ENCODE measurements at regions not wholly inside any gene's neighbourhood (a gene's known extent, or its start where the extent isn't known, plus 50 kb on each side); places are given as distances from the start of the nearest gene placed in this dataset. TPM values are rescaled to one million over a fixed set of nuclear protein-coding genes. Genes with fewer than 3 reads are reported as not detected.

DNA sequence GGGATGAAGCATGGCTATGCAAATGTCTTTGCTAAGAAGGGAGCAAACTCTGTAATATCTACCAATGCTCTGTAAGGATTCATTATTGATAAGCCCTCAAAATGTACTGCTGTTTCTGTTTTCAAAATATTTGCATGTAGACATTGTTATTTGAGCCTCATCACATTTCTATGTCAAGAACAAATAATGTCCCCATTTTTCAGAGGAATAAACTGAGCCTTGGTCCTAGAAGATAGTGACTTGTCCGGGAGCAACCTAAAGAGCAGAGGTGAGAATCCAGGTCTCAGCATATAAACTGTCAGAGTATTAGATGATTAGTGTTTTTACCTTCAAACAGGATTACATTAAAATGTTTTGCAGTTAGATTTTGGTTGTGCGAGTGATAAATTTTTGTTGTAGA is 125.5 kb upstream of the SRRM4 start:
- no peak for DNase-seq

DNA sequence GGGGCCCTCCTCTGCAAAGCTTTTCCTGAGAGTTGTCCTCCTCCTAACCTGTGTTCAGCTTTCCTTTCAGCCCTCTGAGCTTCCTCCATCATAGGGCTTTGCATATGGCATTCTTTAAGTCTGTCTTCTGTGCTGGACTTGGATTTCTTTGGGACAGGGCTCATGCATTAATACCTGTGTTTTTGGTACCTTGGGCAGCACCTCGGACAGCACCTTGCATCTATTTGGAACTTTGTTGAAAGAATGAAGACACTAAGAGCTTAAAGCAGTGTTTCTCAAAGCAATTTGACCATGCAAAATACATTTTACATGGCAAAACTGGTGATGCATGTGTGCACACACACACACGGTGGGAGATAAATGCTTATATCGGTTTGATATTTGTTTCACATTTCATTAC is 115.0 kb upstream of the SRRM4 start:
- no peak for DNase-seq

DNA sequence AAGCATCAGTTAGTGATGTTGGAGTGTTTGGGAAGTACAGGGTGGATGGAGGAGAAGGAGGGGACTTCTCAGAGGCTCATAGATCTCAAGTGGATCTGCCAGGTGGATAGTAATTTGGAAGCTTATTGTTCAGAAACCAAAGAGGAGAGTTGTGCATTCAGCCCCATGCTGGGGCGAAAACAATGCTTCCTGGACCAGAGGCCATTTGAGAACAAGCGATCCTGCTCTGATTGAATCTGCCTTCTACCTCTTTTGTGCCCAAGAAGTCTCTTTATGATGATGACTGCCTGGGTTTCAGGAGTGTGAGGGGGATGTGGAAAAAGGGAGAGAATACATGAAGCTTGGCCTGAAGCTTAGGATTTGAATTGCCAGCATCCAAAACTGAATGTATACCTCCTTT is 110.8 kb upstream of the SRRM4 start:
- DNase-seq = no peak

DNA sequence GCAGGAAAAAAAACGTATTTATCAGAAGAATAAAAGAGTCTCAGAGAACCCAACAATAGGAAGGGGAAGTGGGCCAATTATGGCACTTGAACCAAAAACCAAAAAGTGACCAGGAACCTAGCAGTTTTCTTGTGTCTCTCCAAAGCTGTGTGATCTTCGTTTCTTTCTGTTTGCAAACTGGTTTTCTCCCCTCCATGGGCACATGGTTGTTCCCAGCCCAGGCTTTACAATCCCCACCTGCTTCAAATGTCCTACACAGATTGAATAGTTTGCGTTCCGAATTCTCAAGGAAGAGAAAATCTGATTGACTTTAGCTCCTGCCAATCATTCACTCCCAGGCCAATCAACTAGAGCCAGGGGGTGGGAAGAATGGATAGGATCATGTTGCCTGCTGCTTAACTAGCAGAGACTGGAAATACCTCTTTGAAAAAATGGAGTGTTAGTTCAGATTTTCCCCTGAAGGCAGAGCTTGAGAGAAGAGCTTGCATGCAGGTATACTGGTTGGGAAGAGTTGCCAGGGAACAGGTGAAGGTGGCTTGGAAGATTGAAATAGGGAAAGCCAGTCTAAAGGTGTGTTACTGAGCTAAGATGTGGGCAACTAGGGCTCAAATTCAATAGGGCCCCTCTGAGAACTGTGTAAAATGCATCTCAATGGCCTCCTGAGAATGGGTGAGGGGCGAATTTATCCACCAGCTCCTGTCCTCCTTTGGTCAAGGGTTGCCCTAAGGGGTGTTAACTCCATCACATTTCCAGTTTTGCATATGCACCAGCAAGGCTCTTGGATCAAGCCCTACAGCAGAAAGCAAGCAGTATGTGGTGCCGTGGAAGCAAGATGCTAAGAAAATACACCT is 106.4 kb upstream of the SRRM4 start:
- DNase-seq = no peak

DNA sequence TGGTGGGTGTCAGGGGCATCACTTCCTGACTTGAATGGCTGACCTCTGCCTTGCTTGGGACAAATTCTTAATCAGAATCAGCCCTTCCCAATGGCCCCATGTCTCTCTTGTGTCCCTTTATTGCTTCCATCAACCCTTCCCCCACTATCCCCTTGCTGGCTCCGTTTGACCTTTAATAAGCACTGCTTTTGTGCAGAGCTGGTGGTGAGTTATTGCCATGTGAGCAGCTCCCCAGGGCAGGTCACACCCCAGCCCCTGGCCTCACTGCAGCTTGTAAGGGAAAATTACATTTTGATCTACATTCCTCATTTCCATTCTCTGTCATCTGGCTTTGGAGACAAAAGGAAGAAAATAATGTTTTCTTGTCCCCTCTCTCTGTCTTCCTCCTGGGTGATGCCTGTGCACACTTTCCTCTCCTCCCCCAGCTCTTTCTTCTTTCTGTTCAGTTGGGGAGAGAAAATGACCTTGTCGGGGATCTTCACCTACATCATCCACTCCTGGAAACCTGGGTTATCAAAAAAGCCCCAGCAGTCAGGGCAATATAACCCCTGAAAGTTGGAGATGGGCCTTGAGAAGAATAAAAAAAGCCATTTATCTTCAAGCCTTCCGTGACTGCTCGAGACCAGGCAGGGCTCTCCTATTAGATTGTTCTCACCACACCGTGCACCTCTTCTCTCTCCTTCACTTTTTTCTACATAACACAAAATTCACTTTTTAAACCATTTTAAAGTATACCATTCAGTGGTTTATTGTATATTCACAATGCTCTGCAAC is 100.4 kb upstream of the SRRM4 start:
- DNase-seq = no peak

DNA sequence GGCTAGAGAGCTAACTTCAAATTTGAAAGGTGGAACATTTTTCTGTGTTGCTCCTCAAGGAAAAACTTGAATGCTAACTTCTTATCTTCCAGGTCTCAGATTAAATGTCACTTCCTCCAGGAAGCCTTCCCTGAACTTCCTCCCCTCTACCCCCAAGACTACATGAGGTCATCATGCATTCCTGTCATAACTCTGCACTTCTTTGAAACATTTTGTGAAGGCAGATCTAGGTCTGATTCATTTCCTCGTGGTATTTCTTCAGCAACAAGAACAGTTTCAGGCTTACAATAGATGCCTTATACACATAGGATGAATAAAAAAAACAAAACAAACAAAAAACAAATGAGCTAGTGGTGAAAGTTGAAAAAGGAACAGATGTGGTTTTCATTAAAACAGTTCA is 97.1 kb upstream of the SRRM4 start:
- no peak for DNase-seq

DNA sequence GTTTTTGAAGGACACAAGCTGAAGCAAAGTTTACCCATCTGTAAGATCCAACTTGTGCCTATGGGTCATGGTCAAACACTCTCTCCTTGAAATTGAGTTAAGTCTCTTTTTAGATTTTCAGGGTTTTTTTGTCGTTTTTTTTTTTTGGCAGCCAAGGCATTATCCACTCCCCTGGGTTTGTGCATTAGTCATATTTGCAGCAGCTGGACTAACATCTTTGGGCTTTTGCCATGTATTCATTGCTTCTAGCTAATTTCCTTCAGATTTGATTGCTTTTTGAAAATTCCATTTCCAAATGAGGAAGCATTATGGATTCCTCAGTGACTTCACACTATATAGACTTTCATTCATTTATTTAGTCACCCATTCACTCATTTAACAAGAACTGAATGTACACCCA is 80.3 kb upstream of the SRRM4 start:
- DNase-seq = no peak

DNA sequence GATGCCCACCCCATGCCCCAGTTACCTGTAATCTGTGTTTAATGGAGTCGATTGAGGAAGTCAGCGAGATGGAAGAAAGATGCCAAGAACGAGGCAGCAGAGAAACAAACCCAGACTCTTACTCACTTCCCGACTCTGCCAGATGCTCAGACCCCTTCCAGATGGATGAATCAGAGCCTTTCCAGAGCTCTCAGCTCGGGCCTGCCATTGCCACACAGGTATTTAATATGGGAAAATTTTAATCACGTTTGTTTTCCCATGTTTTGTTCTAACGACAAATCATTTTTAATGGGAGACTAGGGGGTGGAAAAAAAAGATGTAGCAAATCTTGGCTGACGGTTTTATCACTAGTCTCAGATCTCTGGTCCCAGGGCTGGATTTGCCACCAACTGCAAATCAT is 72.5 kb upstream of the SRRM4 start:
- DNase-seq = no peak

DNA sequence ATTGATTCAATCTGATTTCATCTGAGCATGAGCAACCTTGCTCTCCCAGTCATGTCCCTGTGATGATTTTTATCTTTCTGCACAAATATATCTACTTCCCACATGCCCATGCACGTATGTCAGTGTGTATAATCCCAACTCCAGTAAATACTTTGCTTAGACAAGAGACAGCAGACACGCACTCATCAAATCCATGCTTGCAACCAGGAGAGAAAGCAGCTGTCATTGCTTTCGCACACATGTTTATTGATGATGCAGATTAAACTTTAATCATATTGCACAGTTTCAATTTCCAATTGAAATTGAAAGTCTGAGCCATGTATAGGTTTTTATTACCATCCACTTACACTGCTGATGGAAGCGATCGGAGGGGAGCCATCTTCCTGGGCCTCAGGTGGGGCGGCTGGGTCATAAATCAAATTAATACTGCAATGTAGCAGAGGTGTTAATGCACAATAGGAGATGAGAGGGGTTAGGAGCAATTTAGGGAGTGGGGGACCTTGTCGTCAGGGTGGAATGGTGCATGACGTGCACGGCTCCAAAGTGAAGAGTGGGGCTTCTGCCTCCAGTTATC is 68.6 kb upstream of the SRRM4 start:
- DNase-seq = no peak

DNA sequence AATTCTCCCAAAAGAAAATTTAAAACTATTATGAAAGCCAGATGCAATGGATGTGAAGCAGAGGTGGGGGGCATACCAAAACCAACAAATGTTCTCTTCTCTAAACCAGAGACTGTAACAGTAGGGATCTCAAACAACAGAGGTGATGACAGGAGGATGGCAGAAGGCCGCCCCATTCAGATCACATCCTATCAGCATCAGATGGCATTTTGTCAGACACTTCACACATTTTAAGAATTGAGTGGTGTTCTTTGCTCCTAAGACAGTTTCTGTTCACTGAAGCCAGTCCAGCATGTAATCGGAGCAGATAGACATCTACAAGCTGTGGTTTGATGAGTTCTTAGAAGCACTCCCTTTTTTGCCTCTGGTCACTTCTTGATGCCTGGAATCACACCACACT is 59.6 kb upstream of the SRRM4 start:
- no peak for DNase-seq

DNA sequence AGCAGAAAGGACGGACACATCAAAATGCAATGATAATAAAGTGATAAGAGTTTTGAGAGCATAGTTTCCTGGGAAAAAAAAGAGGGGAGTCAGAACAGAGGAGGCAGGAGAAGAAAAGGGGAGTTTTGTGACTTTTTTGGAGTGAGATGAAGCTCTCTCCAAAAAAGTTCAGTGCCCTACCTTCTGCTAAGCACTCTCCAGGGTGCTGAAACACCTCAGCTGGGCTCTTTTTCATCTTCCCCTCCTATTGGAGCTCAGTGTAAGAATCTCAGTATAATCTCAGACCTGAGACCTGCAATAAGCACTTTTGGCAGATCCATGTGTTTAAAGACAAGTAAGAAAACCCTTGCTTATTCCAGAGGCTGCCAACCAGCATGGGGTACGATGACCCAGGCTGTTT is 58.9 kb upstream of the SRRM4 start:
- no peak for DNase-seq

DNA sequence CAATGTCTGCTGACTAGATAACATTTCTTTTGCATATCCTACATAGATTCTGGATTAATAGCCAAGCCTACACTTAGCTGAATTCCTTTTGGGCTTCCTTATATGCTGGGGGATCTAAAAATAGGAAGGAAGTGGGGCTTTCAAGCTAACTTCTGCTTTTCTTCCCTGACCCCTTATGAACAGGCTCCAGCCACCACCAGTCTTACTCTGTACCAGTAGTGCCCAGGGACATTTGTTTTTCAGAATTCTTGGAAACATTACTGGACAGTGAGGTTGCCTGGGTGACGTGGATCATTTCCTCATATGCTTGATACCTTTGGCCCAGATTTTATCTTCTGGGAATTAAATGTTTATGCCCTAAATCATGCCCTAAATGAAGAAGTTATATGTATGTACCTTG is 55.9 kb upstream of the SRRM4 start:
- DNase-seq = no peak

DNA sequence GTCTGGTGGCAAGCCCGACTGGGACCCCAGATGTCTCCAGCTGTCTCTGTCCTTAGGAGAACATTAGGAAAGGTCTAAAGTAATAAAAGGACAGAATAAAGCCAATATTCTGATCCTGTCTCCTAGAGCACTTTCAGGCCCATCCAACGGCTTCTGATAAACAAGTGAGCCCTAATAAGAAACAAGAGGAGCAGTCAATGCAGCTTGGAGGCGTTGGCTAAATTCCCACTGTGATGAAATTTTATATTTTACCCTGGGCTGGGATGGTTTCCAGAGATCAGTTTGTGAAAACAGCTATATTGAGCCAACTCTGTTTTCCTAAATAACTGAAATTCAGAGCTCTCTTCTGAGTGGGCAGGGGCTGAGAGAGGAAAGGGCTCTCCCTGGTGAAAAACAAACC is 55.5 kb upstream of the SRRM4 start:
- no peak for DNase-seq

Small RNA genes lying in the stretch of these regions (small RNA-seq; reads per million reads assigned to genes)
- gene RF00428 (ENCODE audit: low replicate concordance) (not detected), gene RNA5SP374 (ENCODE audit: low replicate concordance) (not detected)

Data from skin of body (tissue), 2 donors.